ENCODE measurements at regions not wholly inside any gene's neighbourhood (a gene's known extent, or its start where the extent isn't known, plus 50 kb on each side); places are given as distances from the start of the nearest gene placed in this dataset.

DNA sequence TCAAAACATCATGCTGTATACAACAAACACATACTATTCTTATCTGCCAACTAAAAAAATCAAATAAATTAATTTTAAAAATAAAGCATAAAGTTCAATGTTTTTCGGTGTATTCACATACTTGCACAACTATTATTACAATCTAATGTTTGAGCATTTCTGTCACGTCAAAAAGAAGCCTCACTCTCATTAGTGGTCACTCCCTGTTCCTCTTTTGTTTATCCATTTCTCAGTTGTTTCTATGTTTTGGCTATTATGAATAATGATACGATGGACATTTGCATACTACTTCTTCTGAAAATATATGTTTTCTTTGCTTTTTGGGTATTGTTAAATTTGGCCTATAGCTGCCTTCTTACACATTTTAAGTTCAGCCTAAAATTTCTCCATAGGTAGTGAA lies 773.0 kb upstream of the HS6ST1 start:
- no peaks in the 10 kb centered on the region for H4K20me1 ChIP-seq (ENCODE audit: insufficient read depth)
- no peak overlapping the region for H3K4me2 ChIP-seq
- H3K79me2 ChIP-seq (ENCODE audit: low read depth), result no peaks in the 10 kb centered on the region
- no peaks in the 10 kb centered on the region for H3K27me3 ChIP-seq (ENCODE audit: insufficient read depth, low read depth)
- no peak for TF ChIP-seq EZH2 (IDR thresholded peaks at IDR 0.05; ENCODE audit: low read depth)
- TF ChIP-seq, protein P1, sequence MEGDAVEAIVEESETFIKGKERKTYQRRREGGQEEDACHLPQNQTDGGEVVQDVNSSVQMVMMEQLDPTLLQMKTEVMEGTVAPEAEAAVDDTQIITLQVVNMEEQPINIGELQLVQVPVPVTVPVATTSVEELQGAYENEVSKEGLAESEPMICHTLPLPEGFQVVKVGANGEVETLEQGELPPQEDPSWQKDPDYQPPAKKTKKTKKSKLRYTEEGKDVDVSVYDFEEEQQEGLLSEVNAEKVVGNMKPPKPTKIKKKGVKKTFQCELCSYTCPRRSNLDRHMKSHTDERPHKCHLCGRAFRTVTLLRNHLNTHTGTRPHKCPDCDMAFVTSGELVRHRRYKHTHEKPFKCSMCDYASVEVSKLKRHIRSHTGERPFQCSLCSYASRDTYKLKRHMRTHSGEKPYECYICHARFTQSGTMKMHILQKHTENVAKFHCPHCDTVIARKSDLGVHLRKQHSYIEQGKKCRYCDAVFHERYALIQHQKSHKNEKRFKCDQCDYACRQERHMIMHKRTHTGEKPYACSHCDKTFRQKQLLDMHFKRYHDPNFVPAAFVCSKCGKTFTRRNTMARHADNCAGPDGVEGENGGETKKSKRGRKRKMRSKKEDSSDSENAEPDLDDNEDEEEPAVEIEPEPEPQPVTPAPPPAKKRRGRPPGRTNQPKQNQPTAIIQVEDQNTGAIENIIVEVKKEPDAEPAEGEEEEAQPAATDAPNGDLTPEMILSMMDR (conservative IDR thresholded peaks at IDR 0.05), result no peak
- BruUV-seq (replicated peaks), result no TSS peak
- no peak overlapping the region for H3K27ac ChIP-seq
- no peak overlapping the region for H3K4me3 ChIP-seq
- no peak overlapping the region for H2AFZ ChIP-seq
- intact Hi-C loops (cut with micrococcal nuclease; ENCODE audit: unreplicated experiment), result no loop called here
- no peaks in the 10 kb centered on the region for H3K36me3 ChIP-seq (ENCODE audit: low read depth)
- no peaks in the 10 kb centered on the region for H3K9me3 ChIP-seq (ENCODE audit: insufficient read depth, low read depth)
- no peak for DNase-seq
- H3F3A ChIP-seq (ENCODE audit: insufficient read depth, low read depth), result no peaks in the 10 kb centered on the region
- 0 out of 2 replicates have a peak, but pooled peaks cover 3% of the 10 kb centered on the region for H3K9me2 ChIP-seq (ENCODE audit: insufficient read depth)
- ChIA-PET CTCF (no interaction called here), POLR2A (ENCODE audit: unreplicated experiment) (no interaction called here)
- H3K4me1 ChIP-seq (replicated peaks; ENCODE audit: insufficient read depth), result no peaks in the 10 kb centered on the region

- Histone ChIP-seq H3K4me3 (no peak overlapping the region), H3K9me3 (ENCODE audit: insufficient read depth, low read depth) (no peaks in the 10 kb centered on the region), H3F3A (ENCODE audit: insufficient read depth, low read depth) (no peaks in the 10 kb centered on the region), H2AFZ (no peak overlapping the region), H4K20me1 (ENCODE audit: insufficient read depth) (no peaks in the 10 kb centered on the region), H3K27ac (no peak overlapping the region), H3K4me1 (replicated peaks; ENCODE audit: insufficient read depth) (no peaks in the 10 kb centered on the region), H3K9me2 (ENCODE audit: insufficient read depth) (0 out of 2 replicates have a peak, but pooled peaks cover 3% of the 10 kb centered on the region), H3K4me2 (no peak overlapping the region), H3K27me3 (ENCODE audit: insufficient read depth, low read depth) (no peaks in the 10 kb centered on the region), H3K36me3 (ENCODE audit: low read depth) (no peaks in the 10 kb centered on the region), H3K79me2 (ENCODE audit: low read depth) (no peaks in the 10 kb centered on the region)
- DNase-seq, result no peak
- intact Hi-C loops (cut with micrococcal nuclease; ENCODE audit: unreplicated experiment), result no loop called here
- POLR2A ChIA-PET (ENCODE audit: unreplicated experiment), result no interaction called here
- BruUV-seq (replicated peaks), result no TSS peak
- CTCF ChIA-PET, result no interaction called here
- TF ChIP-seq, protein P1 (conservative IDR thresholded peaks at IDR 0.05), result no peak
- TF ChIP-seq EZH2 (IDR thresholded peaks at IDR 0.05; ENCODE audit: low read depth), result no peak
Observed at GRCh38 chr2:129092956-129093355, 774.3 kb upstream of the HS6ST1 start.

GRCh38 chr2:129101186-129101585 lies 782.5 kb upstream of the HS6ST1 start:
- H3K4me3 ChIP-seq, result no peak overlapping the region
- no peak overlapping the region for H3K27ac ChIP-seq
- no peaks in the 10 kb centered on the region for H3K36me3 ChIP-seq (ENCODE audit: low read depth)
- no peak overlapping the region for H2AFZ ChIP-seq
- no peak for DNase-seq
- H3K4me2 ChIP-seq, result no peak overlapping the region
- intact Hi-C loops (cut with micrococcal nuclease; ENCODE audit: unreplicated experiment), result no loop called here
- BruUV-seq (replicated peaks), result no TSS peak
- ChIA-PET POLR2A (ENCODE audit: unreplicated experiment) (no interaction called here), CTCF (no interaction called here)
- H3K27me3 ChIP-seq (ENCODE audit: insufficient read depth, low read depth), result peaks cover 30% of the 10 kb centered on the region
- H3K79me2 ChIP-seq (ENCODE audit: low read depth), result no peaks in the 10 kb centered on the region
- H4K20me1 ChIP-seq (ENCODE audit: insufficient read depth), result no peaks in the 10 kb centered on the region
- no peaks in the 10 kb centered on the region for H3K4me1 ChIP-seq (replicated peaks; ENCODE audit: insufficient read depth)
- no peak for TF ChIP-seq EZH2 (IDR thresholded peaks at IDR 0.05; ENCODE audit: low read depth)
- TF ChIP-seq, protein P1 (conservative IDR thresholded peaks at IDR 0.05), result no peak
- no peaks in the 10 kb centered on the region for H3F3A ChIP-seq (ENCODE audit: insufficient read depth, low read depth)
- 0 out of 2 replicates have a peak, but pooled peaks cover under 1% of the 10 kb centered on the region for H3K9me2 ChIP-seq (ENCODE audit: insufficient read depth)
- H3K9me3 ChIP-seq (ENCODE audit: insufficient read depth, low read depth), result no peaks in the 10 kb centered on the region
